HG03196 (cell line): ENCODE measurements at regions not wholly inside any gene's neighbourhood (a gene's known extent, or its start where the extent isn't known, plus 50 kb on each side); places are given as distances from the start of the nearest gene placed in this dataset.
"Not testable (repeated sequence)": the region's sequence is repeated elsewhere in the genome, so short reads cannot be mapped to it uniquely, and the experiment has no call there.

Experiments
- ATAC-seq: cut with Tn5 transposase; IDR thresholded peaks from one replicate; pipeline ENCODE4 v1.9.1; 2021; ENCODE audit not compliant: unreplicated experiment

GRCh38 chr2:11877764-11878163 lies 131.3 kb downstream of the LPIN1 start:
- ATAC-seq = no peak

DNA sequence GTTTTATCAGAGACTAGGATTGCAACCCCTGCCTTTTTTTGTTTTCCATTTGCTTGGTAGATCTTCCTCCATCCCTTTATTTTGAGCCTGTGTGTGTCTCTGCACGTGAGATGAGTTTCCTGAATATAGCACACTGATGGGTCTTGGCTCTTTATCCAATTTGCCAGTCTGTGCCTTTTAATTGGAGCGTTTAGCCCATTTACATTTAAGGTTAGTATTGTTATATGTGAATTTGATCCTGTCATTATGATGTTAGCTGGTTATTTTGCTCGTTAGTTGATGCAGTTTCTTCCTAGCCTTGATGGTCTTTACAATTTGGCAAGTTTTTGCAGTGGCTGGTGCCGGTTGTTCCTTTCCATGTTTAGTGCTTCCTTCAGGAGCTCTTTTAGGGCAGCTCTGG lies 138.8 kb downstream of the LPIN1 start:
- ATAC-seq = not testable (repeated sequence)

DNA sequence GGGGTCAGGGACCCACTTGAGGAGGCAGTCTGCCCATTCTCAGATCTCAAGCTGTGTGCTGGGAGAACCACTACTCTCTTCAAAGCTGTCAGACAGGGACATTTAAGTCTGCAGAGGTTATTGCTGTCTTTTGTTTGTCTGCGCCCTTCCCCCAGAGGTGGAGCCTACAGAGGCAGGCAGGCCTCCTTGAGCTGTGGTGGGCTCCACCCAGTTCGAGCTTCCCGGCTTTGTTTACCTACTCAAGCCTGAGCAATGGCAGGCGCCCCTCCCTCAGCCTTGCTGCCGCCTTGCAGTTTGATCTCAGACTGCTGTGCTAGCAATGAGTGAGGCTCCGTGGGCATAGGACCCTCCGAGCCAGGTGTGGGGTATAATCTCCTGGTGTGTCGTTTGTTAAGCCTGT lies 140.5 kb downstream of the LPIN1 start:
- not testable (repeated sequence) for ATAC-seq

DNA sequence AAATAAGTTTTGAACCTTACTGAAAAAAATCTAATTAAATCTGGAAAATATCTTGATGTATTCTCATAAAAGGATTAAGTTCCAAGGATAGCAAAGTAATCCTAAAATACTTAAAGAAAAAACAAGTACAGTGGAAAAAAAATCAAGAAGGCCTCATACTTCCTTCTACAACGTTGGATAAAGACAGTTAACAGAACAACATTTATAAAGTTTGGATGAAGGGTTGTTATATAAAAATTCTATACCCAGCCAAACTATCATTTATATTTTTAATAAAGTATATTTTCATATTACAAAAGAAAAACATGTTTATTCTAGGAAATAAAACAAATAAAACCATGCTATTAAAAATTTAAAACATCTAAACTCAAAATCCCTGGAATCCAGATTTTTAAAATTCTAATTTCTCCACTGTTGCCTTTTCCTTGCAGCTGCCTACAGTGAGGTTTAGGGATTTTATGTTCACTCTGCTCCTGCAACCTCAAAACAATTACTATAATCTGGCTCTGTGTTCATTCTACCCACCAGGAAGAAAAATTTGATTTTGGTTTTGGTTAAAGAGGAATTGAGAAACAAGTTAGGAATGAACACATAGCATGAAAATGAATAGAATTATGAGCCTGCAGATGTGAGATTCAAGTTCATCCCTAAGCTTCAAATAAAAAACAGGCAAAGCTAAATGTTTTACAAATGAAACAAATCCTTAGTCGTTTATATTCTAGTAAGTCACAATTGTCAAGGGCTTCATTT lies 142.8 kb downstream of the LPIN1 start:
- no peak for ATAC-seq

- no peak for ATAC-seq
Observed at GRCh38 chr2:11889854-11890253, 143.4 kb downstream of the LPIN1 start.

DNA sequence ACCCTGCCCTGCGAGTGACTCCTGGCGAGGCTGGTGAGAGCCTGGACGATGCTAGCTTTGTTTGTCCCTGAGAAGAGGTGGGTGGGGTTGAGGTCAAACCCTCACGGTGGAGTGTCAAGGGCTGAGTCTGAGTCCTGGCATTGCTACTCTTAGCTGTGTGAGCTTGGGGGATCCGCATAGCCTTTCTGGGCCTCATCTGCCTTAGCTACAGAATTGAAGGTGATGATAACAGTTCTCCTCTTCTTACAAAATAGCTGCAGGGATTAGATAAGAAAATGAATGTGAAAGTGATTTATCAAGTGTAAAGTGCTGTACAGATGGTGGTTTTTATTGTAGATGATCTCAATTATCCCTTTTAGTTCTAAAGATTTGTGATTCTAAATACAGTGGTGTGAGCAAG lies 144.6 kb downstream of the LPIN1 start:
- ATAC-seq = no peak

DNA sequence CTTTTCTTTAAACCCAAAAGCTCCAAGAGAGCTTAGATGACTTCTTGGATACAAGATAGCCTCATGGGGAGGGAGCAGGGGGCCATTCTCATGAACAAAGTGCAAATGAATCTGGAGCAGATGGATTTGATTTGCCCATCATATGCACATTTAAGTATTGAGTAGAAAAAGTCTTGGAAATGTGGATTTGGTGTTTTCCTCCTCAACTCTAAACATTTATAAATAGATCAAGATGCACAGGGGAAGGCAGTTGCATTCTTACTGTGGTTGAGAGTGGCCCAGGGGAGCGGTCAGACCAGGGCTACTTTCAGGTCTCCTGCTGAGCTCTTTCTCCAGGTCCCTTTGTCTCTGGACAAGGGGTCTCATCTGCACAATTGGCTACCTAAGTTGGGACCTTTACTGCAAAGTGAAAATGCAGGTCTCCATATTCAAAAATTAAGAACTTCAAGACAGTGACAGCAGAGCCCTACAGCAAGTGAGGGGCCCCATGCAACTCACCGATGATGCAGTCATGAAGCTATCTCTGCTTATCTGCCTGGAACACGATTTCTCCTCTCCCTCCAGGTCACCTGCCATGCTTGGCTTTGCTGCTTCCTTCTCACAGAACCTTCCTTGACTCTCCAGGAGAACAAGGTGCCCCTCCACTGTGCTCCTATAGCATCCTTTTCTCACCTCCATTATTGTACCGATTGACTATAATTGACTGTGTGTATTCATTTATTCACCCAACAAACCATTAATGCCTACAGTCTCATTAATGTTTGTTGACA lies 145.4 kb downstream of the LPIN1 start:
- no peak for ATAC-seq

DNA sequence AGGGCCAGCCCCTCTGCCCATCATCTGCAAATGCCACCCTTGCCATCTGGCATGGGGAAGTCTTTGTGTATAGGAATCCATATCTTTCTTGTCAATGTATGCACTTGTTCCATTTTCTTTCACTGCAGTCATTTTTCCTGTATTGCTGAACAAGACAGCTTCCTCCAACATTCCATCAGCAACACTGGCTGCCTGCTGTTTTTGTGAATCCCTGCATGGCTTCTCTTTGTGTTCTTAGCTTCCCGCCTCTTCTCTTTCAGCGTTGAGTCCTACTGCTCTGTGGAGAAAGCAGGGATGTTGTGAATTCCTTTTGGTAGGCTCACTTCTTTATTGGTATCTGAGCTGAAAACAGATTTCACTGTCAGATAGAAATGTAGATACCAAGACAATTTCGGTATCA lies 150.0 kb downstream of the LPIN1 start:
- no peak for ATAC-seq

DNA sequence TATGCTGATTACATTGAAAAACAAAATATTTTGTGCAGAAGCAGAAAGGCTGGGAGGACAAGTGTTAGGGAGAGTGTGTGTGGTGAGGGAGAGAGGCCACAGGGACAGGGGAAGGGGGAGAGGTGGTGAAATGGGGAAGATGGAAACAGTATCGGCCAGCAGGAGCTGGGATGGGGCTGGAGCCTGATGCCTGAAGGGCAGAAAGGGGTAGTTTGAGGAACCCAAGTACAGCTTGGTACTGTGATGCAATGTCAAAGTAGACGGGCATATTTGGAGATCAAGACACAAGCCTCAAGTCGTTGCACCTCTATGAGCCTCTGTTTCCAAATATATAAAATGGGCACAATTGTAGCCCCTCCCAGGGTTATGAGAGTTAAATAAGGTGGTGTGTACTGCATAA lies 152.1 kb downstream of the LPIN1 start:
- ATAC-seq = no peak

- no peak for ATAC-seq
Observed at GRCh38 chr2:11899264-11899818, 152.9 kb downstream of the LPIN1 start.

DNA sequence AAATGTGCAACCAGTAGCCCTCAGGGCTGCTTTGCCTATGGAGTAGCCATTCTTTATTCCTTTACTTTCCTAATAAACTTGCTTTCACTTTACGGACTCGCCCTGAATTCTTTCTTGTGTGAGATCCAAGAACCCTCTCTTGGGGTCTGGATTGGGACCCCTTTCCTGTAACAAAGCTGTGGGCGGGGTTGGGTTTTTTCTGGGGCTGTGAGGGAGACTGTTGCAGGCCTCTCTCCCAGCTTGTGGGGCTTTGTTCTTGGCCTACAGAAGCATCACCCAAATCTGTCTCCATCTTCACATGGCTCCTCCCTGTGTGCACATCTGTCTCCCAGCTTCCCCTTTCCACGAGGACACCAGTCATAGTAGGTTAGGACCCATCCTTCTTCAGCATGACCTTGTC lies 154.5 kb downstream of the LPIN1 start:
- ATAC-seq = not testable (repeated sequence)

DNA sequence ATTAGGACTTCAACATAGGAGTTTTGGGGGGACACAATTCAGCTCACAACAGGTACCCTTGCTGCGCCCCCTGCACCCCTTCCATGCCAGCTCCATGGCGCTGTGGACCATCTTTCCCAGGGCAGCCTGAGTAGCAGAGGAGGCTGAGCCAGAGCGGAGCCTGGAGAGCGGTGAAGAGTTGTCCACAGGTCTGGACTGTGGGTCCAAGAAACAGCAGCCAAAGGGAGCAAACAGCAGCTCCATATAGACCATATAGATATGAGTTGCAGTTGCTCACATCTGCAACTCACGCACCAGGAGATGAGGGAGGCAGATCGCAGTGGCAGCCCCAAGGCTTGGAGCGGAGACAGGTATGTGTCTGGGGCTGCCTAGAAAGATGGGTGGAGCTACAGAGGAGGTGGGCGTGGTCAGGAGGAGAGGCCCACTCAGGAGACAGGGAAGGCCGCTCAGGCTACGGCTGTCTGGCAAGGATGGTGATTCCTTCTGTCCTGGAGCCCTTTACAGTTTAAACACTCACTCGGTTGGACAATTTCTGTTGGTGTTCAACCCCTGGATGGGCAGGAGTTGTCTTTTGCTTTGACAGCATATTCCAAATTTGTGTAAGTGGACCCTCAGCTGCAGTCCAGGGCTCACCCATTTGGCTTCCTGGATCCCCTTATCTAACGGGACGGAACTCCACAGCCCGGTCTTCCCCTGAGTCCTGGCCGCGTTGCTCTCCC lies 155.1 kb downstream of the LPIN1 start:
- no peak for ATAC-seq

- ATAC-seq = no peak
Observed at GRCh38 chr2:11903085-11903606, 156.7 kb downstream of the LPIN1 start.

DNA sequence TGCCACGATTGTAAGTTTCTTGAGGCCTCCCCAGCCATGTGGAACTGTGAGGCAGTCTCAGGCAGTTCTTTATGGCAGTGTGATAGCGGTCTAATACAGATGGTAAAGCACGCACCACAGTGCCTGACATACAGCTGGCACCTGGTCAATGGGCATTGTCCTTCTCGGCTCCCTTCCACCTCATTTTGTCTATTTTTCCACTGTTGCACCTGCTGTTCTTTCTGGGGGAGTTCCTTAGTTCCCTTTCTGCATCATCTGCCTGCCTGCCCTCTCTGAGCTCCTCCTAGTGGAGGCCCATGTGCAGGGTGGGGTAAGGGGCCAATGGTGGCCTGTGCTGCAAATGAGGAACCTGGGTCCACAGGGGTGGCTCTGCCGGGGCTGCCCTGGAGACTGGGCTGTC lies 157.6 kb downstream of the LPIN1 start:
- ATAC-seq = no peak

DNA sequence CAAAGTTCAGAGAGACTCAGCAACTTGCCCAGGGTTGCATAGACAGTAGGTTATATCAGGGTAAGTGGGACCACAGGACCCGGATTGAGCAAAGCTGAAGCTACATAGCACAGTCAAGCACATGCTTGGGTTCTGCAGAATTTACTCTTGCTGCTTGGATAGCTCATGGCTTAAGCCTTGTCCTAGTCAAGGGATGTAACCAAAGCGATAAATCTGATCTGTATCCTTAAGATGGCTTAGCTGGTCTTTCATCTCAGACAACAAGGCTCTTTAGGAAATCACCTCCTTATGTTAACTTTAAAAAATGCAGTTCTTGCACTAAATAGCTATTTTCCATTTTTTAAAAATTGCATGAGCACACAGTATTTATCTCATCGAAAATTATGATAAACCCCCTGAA lies 158.5 kb downstream of the LPIN1 start:
- no peak for ATAC-seq

DNA sequence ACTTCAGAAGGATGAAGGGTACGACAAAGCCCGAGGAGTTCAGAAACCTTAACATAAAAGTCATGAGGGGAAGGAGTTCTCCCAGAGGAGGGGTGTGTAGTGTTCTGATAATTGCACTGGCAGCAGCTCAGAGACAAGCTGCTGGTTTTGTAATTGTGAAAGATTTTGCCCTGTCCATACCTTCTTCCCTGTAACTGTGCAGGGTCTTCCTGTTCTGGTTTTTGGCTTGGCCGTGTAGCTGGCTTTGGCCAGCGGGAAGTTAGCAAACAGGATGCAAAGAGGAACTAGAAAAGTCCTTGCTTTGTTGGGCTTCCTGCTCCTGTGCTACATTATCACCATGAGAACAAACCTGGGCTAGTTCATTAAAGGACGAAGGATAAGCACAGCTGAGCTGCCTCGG lies 160.8 kb downstream of the LPIN1 start:
- no peak for ATAC-seq

DNA sequence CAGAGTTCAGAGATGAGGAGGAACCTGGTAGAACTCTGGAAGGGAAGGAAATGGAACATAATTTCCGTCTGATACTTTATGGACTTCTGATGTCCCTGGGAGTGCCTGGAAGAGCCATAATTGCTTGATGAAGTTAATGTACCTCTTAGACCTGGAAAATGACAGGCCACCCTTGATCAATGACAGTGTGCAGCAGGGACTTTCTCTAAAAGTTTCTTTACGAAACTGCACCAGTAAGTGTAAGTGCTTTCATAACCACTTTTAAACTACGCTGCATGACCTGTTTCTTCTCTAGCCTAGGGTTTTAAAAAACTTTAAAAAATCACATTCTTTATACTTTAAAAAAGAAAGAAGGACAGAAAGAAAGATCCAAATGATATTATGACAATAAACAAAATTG lies 164.5 kb downstream of the LPIN1 start:
- ATAC-seq = no peak

- no peak for ATAC-seq
Observed at GRCh38 chr2:11912980-11913379, 166.5 kb downstream of the LPIN1 start.

DNA sequence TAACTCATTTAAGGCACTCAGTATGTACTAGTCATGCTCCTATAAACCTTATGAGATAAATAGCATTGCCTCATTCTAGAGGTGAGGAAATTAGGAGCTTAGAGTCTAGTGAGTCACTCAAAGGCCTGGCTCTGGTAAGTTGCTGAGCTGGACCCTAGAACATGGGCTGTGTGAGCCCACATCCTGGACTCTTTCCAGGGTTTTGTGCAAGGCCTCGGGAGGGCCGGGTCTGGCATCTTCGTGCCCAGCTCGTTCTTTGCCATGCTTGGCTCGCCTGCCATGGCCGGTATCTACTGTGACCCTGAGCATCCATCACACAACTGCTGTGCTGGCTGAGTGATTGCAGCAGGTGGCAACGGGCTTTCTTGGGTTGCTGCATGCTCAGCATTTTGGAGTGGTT lies 168.0 kb downstream of the LPIN1 start:
- no peak for ATAC-seq

DNA sequence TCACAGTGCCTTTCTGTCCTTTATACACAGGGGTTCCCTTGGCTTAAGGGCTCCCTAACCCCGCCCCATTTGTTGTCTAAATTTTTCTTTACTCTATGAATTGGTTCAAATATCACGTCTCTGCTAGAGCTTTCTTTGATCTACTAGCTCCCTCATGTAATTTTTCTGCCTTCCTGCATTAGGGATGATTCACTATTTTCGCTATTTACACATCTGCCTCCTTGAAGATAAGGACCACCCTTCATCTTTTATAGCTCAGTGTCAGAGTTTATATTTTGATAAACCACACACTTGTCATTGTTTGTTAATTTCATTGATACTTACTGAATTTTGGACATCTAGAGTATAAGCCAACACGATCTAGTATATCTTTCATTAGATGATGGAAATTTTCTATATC lies 169.2 kb downstream of the LPIN1 start:
- ATAC-seq = no peak

GRCh38 chr2:11919953-11920352 lies 173.5 kb downstream of the LPIN1 start:
- ATAC-seq = no peak
